Loucy (cell line): ENCODE measurements at regions not wholly inside any gene's neighbourhood (a gene's known extent, or its start where the extent isn't known, plus 50 kb on each side); places are given as distances from the start of the nearest gene placed in this dataset.

Experiments
- H2AFZ ChIP-seq: fragments of 200-600 bp; sonication (generic); 2 replicates; pipeline ENCODE4 v1.6.0; 2016; ENCODE audit warnings: antibody characterized with exemption, mild to moderate bottlenecking, low read length, moderate library complexity
- H3F3A ChIP-seq: fragments of 200-600 bp; 2 replicates; pipeline ENCODE4 v1.6.0; 2016; ENCODE audit warnings: antibody characterized with exemption, low read depth, mild to moderate bottlenecking
- H3K27me3 ChIP-seq: fragments of 200-600 bp; sonication (generic); 2 replicates; pipeline ENCODE4 v1.6.1; 2014; ENCODE audit warnings: low read length, mild to moderate bottlenecking; ENCODE audit not compliant: insufficient read depth, poor library complexity, severe bottlenecking
- H3K36me3 ChIP-seq: fragments of 200-600 bp; sonication (generic); 2 replicates; pipeline ENCODE4 v1.6.1; 2016; ENCODE audit warnings: low read length; ENCODE audit not compliant: insufficient read depth
- H3K4me1 ChIP-seq: fragments of 200-600 bp; sonication (generic); 2 replicates; pipeline ENCODE4 v1.5.1; 2014; ENCODE audit warnings: low read length, mild to moderate bottlenecking; ENCODE audit not compliant: insufficient read depth, poor library complexity, severe bottlenecking
- H3K4me2 ChIP-seq: fragments of 200-600 bp; sonication (generic); 2 replicates; pipeline ENCODE4 v1.6.0; 2014; ENCODE audit warnings: antibody characterized with exemption, low read length, low read depth, mild to moderate bottlenecking; ENCODE audit not compliant: poor library complexity, severe bottlenecking
- H3K4me3 ChIP-seq: fragments of 200-600 bp; sonication (generic); 2 replicates; pipeline ENCODE4 v1.5.1; 2014; ENCODE audit warnings: low read length, mild to moderate bottlenecking, mixed read lengths; ENCODE audit not compliant: poor library complexity, severe bottlenecking
- H3K79me2 ChIP-seq: fragments of 200-600 bp; sonication (generic); 2 replicates; pipeline ENCODE4 v1.6.1; 2014; ENCODE audit warnings: low read length; ENCODE audit not compliant: insufficient read depth
- H3K9ac ChIP-seq: fragments of 200-600 bp; sonication (generic); 2 replicates; pipeline ENCODE4 v1.6.0; 2014; ENCODE audit warnings: mild to moderate bottlenecking, low read depth, low read length, moderate library complexity; ENCODE audit not compliant: poor library complexity, severe bottlenecking
- H3K9me2 ChIP-seq: fragments of 200-600 bp; sonication (generic); replicated peaks from 2 replicates; pipeline ENCODE4 v1.6.1; 2016; ENCODE audit warnings: low read depth, low read length, mixed read lengths
- H3K9me3 ChIP-seq: fragments of 200-600 bp; sonication (generic); 2 replicates; pipeline ENCODE4 v1.6.1; 2014; ENCODE audit warnings: mild to moderate bottlenecking, antibody characterized with exemption, low read length, low read depth; ENCODE audit not compliant: insufficient read depth
- H4K20me1 ChIP-seq: fragments of 200-600 bp; sonication (generic); 2 replicates; pipeline ENCODE4 v1.6.0; 2014; ENCODE audit warnings: antibody characterized with exemption, low read length, mild to moderate bottlenecking; ENCODE audit not compliant: insufficient read depth, poor library complexity, severe bottlenecking
- CTCF ChIP-seq: fragments of 200-600 bp; sonication (generic); conservative IDR thresholded peaks from 2 replicates; pipeline ENCODE4 v1.5.1; 2014; ENCODE audit warnings: mild to moderate bottlenecking, antibody characterized with exemption, low read length
- EZH2phosphoT487 ChIP-seq: fragments of 200-600 bp; IDR thresholded peaks from 2 replicates; pipeline ENCODE4 v1.6.1; 2018; ENCODE audit warnings: antibody characterized with exemption, mild to moderate bottlenecking, moderate library complexity, borderline replicate concordance

- Histone ChIP-seq H3K79me2 (no peaks in the 10 kb centered on the region), H3F3A (no peaks in the 10 kb centered on the region), H3K9me3 (peaks cover 3% of the 10 kb centered on the region; the same call in 1 of the 2 replicates), H3K27me3 (no peaks in the 10 kb centered on the region), H3K9ac (no peak overlapping the region), H3K4me3 (no peak overlapping the region), H3K9me2 (no peaks in the 10 kb centered on the region), H3K36me3 (no peaks in the 10 kb centered on the region), H2AFZ (no peak overlapping the region), H3K4me2 (no peak overlapping the region), H3K4me1 (no peaks in the 10 kb centered on the region), H4K20me1 (no peaks in the 10 kb centered on the region)
- TF ChIP-seq EZH2phosphoT487, result no peak
- no peak for TF ChIP-seq CTCF
These were observed 94.4 kb upstream of the HDAC4 start for GRCh38 chr2:239495175-239495574.

GRCh38 chr2:239494578-239494977, 93.8 kb upstream of the HDAC4 start:
- no peak overlapping the region for H2AFZ ChIP-seq
- no peak for TF ChIP-seq CTCF
- TF ChIP-seq EZH2phosphoT487, result no peak
- no peaks in the 10 kb centered on the region for H3K27me3 ChIP-seq
- H3K9me2 ChIP-seq, result no peaks in the 10 kb centered on the region
- H4K20me1 ChIP-seq, result no peaks in the 10 kb centered on the region
- peaks cover 7% of the 10 kb centered on the region; the same call in 1 of the 2 replicates for H3K9me3 ChIP-seq
- H3K79me2 ChIP-seq, result no peaks in the 10 kb centered on the region
- no peaks in the 10 kb centered on the region for H3F3A ChIP-seq
- no peaks in the 10 kb centered on the region for H3K36me3 ChIP-seq
- no peak overlapping the region for H3K9ac ChIP-seq
- no peaks in the 10 kb centered on the region for H3K4me1 ChIP-seq
- no peak overlapping the region for H3K4me2 ChIP-seq
- H3K4me3 ChIP-seq, result no peak overlapping the region

GRCh38 chr2:239489481-239489880, 88.7 kb upstream of the HDAC4 start:
- no peak for TF ChIP-seq EZH2phosphoT487
- TF ChIP-seq CTCF, result no peak
- Histone ChIP-seq H4K20me1 (no peaks in the 10 kb centered on the region), H3K9me3 (peaks cover 5% of the 10 kb centered on the region; the same call in 1 of the 2 replicates), H3F3A (no peaks in the 10 kb centered on the region), H3K4me3 (no peak overlapping the region), H3K9me2 (no peaks in the 10 kb centered on the region), H3K27me3 (no peaks in the 10 kb centered on the region), H3K4me2 (no peak overlapping the region), H2AFZ (no peak overlapping the region), H3K79me2 (no peaks in the 10 kb centered on the region), H3K9ac (no peak overlapping the region), H3K4me1 (no peaks in the 10 kb centered on the region), H3K36me3 (no peaks in the 10 kb centered on the region)
